ENCODE measurements at regions not wholly inside any gene's neighbourhood (a gene's known extent, or its start where the extent isn't known, plus 50 kb on each side); places are given as distances from the start of the nearest gene placed in this dataset.

GRCh38 chr4:22336822-22337221 lies 179.0 kb downstream of the ADGRA3 start:
- no peak for TF ChIP-seq JUND (IDR thresholded peaks at IDR 0.05; ENCODE audit: low read depth)
- no peak for DNase-seq (ENCODE audit: low read depth in 1 of 2, low spot score in 1 of 2)
- in situ Hi-C loops (cut with HindIII; ENCODE audit: low pct_unique_long_range_greater_than_20kb, low sequenced_read_pairs), result no loop called here

GRCh38 chr4:22334155-22334554 lies 181.7 kb downstream of the ADGRA3 start:
- no peak for DNase-seq (ENCODE audit: low read depth in 1 of 2, low spot score in 1 of 2)
- in situ Hi-C loops (cut with HindIII; ENCODE audit: low pct_unique_long_range_greater_than_20kb, low sequenced_read_pairs), result no loop called here
- no peak for TF ChIP-seq JUND (IDR thresholded peaks at IDR 0.05; ENCODE audit: low read depth)

GRCh38 chr4:22324422-22324821 lies 191.4 kb downstream of the ADGRA3 start:
- no peak for TF ChIP-seq JUND (IDR thresholded peaks at IDR 0.05; ENCODE audit: low read depth)
- in situ Hi-C loops (cut with HindIII; ENCODE audit: low pct_unique_long_range_greater_than_20kb, low sequenced_read_pairs), result no loop called here
- no peak for DNase-seq (ENCODE audit: low read depth in 1 of 2, low spot score in 1 of 2)

- TF ChIP-seq JUND (IDR thresholded peaks at IDR 0.05; ENCODE audit: low read depth), result no peak
- no peak for DNase-seq (ENCODE audit: low read depth in 1 of 2, low spot score in 1 of 2)
- in situ Hi-C loops (cut with HindIII; ENCODE audit: low pct_unique_long_range_greater_than_20kb, low sequenced_read_pairs), result no loop called here
Observed at GRCh38 chr4:22323691-22324090, 192.2 kb downstream of the ADGRA3 start.

- in situ Hi-C loops (cut with HindIII; ENCODE audit: low pct_unique_long_range_greater_than_20kb, low sequenced_read_pairs), result no loop called here
- no peak for TF ChIP-seq JUND (IDR thresholded peaks at IDR 0.05; ENCODE audit: low read depth)
Observed at GRCh38 chr4:22322996-22323395, 192.9 kb downstream of the ADGRA3 start.

GRCh38 chr4:22315628-22316027 lies 200.2 kb downstream of the ADGRA3 start:
- in situ Hi-C loops (cut with HindIII; ENCODE audit: low pct_unique_long_range_greater_than_20kb, low sequenced_read_pairs), result no loop called here
- TF ChIP-seq JUND (IDR thresholded peaks at IDR 0.05; ENCODE audit: low read depth), result no peak
- no peak for DNase-seq (ENCODE audit: low read depth in 1 of 2, low spot score in 1 of 2)

More at GRCh38 chr4:22322996-22323395, 192.9 kb downstream of the ADGRA3 start:
- no peak for DNase-seq (ENCODE audit: low read depth in 1 of 2, low spot score in 1 of 2)

GRCh38 chr4:22313976-22314375 lies 201.9 kb downstream of the ADGRA3 start:
- in situ Hi-C loops (cut with HindIII; ENCODE audit: low pct_unique_long_range_greater_than_20kb, low sequenced_read_pairs), result no loop called here
- TF ChIP-seq JUND (IDR thresholded peaks at IDR 0.05; ENCODE audit: low read depth), result no peak
- no peak for DNase-seq (ENCODE audit: low read depth in 1 of 2, low spot score in 1 of 2)

GRCh38 chr4:22312113-22312512 lies 203.8 kb downstream of the ADGRA3 start:
- TF ChIP-seq JUND (IDR thresholded peaks at IDR 0.05; ENCODE audit: low read depth), result no peak
- in situ Hi-C loops (cut with HindIII; ENCODE audit: low pct_unique_long_range_greater_than_20kb, low sequenced_read_pairs), result no loop called here
- DNase-seq (ENCODE audit: low read depth in 1 of 2, low spot score in 1 of 2), result no peak

- in situ Hi-C loops (cut with HindIII; ENCODE audit: low pct_unique_long_range_greater_than_20kb, low sequenced_read_pairs), result no loop called here
- TF ChIP-seq JUND (IDR thresholded peaks at IDR 0.05; ENCODE audit: low read depth), result no peak
- no peak for DNase-seq (ENCODE audit: low read depth in 1 of 2, low spot score in 1 of 2)
Observed at GRCh38 chr4:22301253-22301652, 214.6 kb downstream of the ADGRA3 start.

- in situ Hi-C loops (cut with HindIII; ENCODE audit: low pct_unique_long_range_greater_than_20kb, low sequenced_read_pairs), result no loop called here
- DNase-seq (ENCODE audit: low read depth in 1 of 2, low spot score in 1 of 2), result no peak
- no peak for TF ChIP-seq JUND (IDR thresholded peaks at IDR 0.05; ENCODE audit: low read depth)
Observed at GRCh38 chr4:22299678-22300077, 216.2 kb downstream of the ADGRA3 start.

GRCh38 chr4:22287631-22288030 lies 228.2 kb downstream of the ADGRA3 start:
- in situ Hi-C loops (cut with HindIII; ENCODE audit: low pct_unique_long_range_greater_than_20kb, low sequenced_read_pairs), result no loop called here
- TF ChIP-seq JUND (IDR thresholded peaks at IDR 0.05; ENCODE audit: low read depth), result no peak
- no peak for DNase-seq (ENCODE audit: low read depth in 1 of 2, low spot score in 1 of 2)

- no peak for TF ChIP-seq JUND (IDR thresholded peaks at IDR 0.05; ENCODE audit: low read depth)
- in situ Hi-C loops (cut with HindIII; ENCODE audit: low pct_unique_long_range_greater_than_20kb, low sequenced_read_pairs), result no loop called here
- DNase-seq (ENCODE audit: low read depth in 1 of 2, low spot score in 1 of 2), result no peak
Observed at GRCh38 chr4:22268350-22269025, 247.4 kb downstream of the ADGRA3 start.

- no peak for DNase-seq (ENCODE audit: low read depth in 1 of 2, low spot score in 1 of 2)
- in situ Hi-C loops (cut with HindIII; ENCODE audit: low pct_unique_long_range_greater_than_20kb, low sequenced_read_pairs), result no loop called here
- no peak for TF ChIP-seq JUND (IDR thresholded peaks at IDR 0.05; ENCODE audit: low read depth)
Observed at GRCh38 chr4:22264261-22264660, 251.6 kb downstream of the ADGRA3 start.

GRCh38 chr4:22253431-22253830 lies 262.4 kb downstream of the ADGRA3 start:
- DNase-seq (ENCODE audit: low read depth in 1 of 2, low spot score in 1 of 2), result no peak
- in situ Hi-C loops (cut with HindIII; ENCODE audit: low pct_unique_long_range_greater_than_20kb, low sequenced_read_pairs), result no loop called here
- TF ChIP-seq JUND (IDR thresholded peaks at IDR 0.05; ENCODE audit: low read depth), result no peak
